Fibroblast of lung (primary cell): ENCODE measurements at regions not wholly inside any gene's neighbourhood (a gene's known extent, or its start where the extent isn't known, plus 50 kb on each side); places are given as distances from the start of the nearest gene placed in this dataset.
"Not testable (repeated sequence)": the region's sequence is repeated elsewhere in the genome, so short reads cannot be mapped to it uniquely, and the experiment has no call there.

Experiments used
- DNase-seq, 2 donors: peaks; one replicate each; pipeline versions ENCODE4 v3.0.0 to v3.0.0-alpha.2; 2010; ENCODE audit warnings: low read depth in 2 of 2
- H2AFZ ChIP-seq: 2 replicates; pipeline ENCODE4 v1.5.1; 2012; ENCODE audit warnings: low read length, control low read depth, inconsistent platforms
- H3K27ac ChIP-seq: 2 replicates; pipeline ENCODE4 v1.5.1; 2011; ENCODE audit warnings: low read length, control low read depth; ENCODE audit not compliant: insufficient read depth
- H3K27me3 ChIP-seq: 2 replicates; pipeline ENCODE4 v1.5.1; 2011; ENCODE audit warnings: mild to moderate bottlenecking, low read length; ENCODE audit not compliant: control insufficient read depth, insufficient read depth
- H3K36me3 ChIP-seq: 2 replicates; pipeline ENCODE4 v1.5.1; 2011; ENCODE audit warnings: low read length; ENCODE audit not compliant: control insufficient read depth, insufficient read depth
- H3K4me1 ChIP-seq: 2 replicates; pipeline ENCODE4 v1.5.1; 2011; ENCODE audit warnings: low read length; ENCODE audit not compliant: control insufficient read depth, insufficient read depth; ENCODE audit errors: extremely low read depth
- H3K4me2 ChIP-seq: 2 replicates; pipeline ENCODE4 v1.5.1; 2011; ENCODE audit warnings: low read length, control low read depth; ENCODE audit not compliant: insufficient read depth; ENCODE audit errors: extremely low read depth
- H3K4me3 ChIP-seq, 4 experiments: fragments of 200-600 bp in 1 of 4; sonication (generic) in 1 of 4; replicated peaks in 1 of 4; 2 replicates each; pipeline ENCODE4 v1.5.1; 2011 to 2016; ENCODE audit warnings: low read length in 4 of 4, low read depth in 3 of 4, mild to moderate bottlenecking in 3 of 4, control low read depth in 2 of 4, inconsistent platforms in 1 of 4, mixed read lengths in 1 of 4; ENCODE audit not compliant: insufficient read depth in 1 of 4; ENCODE audit errors: control extremely low read depth in 1 of 4
- H3K79me2 ChIP-seq: 2 replicates; pipeline ENCODE4 v1.5.1; 2012; ENCODE audit warnings: mild to moderate bottlenecking, low read length, inconsistent platforms; ENCODE audit not compliant: control insufficient read depth, insufficient read depth
- H3K9ac ChIP-seq: 2 replicates; pipeline ENCODE4 v1.5.1; 2011; ENCODE audit warnings: mild to moderate bottlenecking, low read length, control low read depth; ENCODE audit not compliant: insufficient read depth
- H3K9me3 ChIP-seq: 2 replicates; pipeline ENCODE4 v1.5.1; 2012; ENCODE audit warnings: low read depth, low read length; ENCODE audit not compliant: control insufficient read depth, insufficient read depth
- H4K20me1 ChIP-seq: 2 replicates; pipeline ENCODE4 v1.5.1; 2011; ENCODE audit warnings: low read length; ENCODE audit not compliant: control insufficient read depth, insufficient read depth; ENCODE audit errors: extremely low read depth
- EZH2 ChIP-seq: IDR thresholded peaks from 2 replicates; pipeline ENCODE4 v1.5.1; 2012; ENCODE audit warnings: low read length, control low read depth, mild to moderate bottlenecking; ENCODE audit errors: missing control alignments
- TF ChIP-seq, protein P1 (sequence below), 2 donors: IDR thresholded peaks in 1 of 2; conservative IDR thresholded peaks in 1 of 2; 1 replicate in 1 of 2; 2 replicates in 1 of 2; pipeline ENCODE4 v1.5.1; 2011 to 2012; ENCODE audit warnings: low read length in 2 of 2, control low read depth in 1 of 2, inconsistent platforms in 1 of 2, low read depth in 1 of 2, mild to moderate bottlenecking in 1 of 2

DNA sequence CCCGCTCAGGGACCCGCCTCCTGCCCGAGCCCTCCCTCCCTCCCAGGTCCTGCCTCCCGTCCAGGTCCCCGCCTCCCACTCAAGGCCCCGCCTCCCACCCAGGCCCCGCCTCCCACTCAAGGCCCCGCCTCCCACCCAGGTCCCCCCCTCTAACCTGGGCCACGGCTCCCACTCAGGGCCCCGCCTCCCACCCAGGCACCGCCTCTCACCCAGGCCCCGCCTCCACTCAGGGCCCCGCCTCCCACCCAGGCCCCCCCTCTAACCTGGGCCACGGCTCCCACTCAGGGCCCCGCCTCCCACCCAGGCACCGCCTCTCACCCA lies 103.5 kb downstream of the FAM53A start:
- H3K4me1 ChIP-seq, H3K79me2 ChIP-seq, H4K20me1 ChIP-seq, H3K36me3 ChIP-seq, H3K9ac ChIP-seq, H3K4me3 ChIP-seq, H3K4me2 ChIP-seq, DNase-seq, H2AFZ ChIP-seq, H3K27ac ChIP-seq, H3K27me3 ChIP-seq, H3K9me3 ChIP-seq: not testable (repeated sequence)

GRCh38 chr4:1579901-1580691 lies 104.0 kb downstream of the FAM53A start:
- Histone ChIP-seq H3K36me3 (no peaks in the 10 kb centered on the region), H4K20me1 (no peaks in the 10 kb centered on the region), H3K27me3 (peaks cover 4% of the 10 kb centered on the region), H3K79me2 (no peaks in the 10 kb centered on the region), H3K9ac (peak overlapping the region; percentile 62), H3K9me3 (no peaks in the 10 kb centered on the region), H2AFZ (peak overlapping the region; percentile 65), H3K4me2 (peak overlapping the region; percentile 85), H3K4me1 (no peaks in the 10 kb centered on the region), H3K4me3 (peak overlapping the region; percentile 47 to 70 (median 56)), H3K27ac (no peak overlapping the region)
- DNase-seq: peak; percentile 73 to 83
- no peak for TF ChIP-seq EZH2
- TF ChIP-seq, protein P1, sequence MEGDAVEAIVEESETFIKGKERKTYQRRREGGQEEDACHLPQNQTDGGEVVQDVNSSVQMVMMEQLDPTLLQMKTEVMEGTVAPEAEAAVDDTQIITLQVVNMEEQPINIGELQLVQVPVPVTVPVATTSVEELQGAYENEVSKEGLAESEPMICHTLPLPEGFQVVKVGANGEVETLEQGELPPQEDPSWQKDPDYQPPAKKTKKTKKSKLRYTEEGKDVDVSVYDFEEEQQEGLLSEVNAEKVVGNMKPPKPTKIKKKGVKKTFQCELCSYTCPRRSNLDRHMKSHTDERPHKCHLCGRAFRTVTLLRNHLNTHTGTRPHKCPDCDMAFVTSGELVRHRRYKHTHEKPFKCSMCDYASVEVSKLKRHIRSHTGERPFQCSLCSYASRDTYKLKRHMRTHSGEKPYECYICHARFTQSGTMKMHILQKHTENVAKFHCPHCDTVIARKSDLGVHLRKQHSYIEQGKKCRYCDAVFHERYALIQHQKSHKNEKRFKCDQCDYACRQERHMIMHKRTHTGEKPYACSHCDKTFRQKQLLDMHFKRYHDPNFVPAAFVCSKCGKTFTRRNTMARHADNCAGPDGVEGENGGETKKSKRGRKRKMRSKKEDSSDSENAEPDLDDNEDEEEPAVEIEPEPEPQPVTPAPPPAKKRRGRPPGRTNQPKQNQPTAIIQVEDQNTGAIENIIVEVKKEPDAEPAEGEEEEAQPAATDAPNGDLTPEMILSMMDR (conservative IDR thresholded peaks at IDR 0.05 in 1 of 2, IDR thresholded peaks at IDR 0.05 in 1 of 2; ENCODE audit: low read depth in 1 of 2, low read length in 2 of 2): no peak

DNA sequence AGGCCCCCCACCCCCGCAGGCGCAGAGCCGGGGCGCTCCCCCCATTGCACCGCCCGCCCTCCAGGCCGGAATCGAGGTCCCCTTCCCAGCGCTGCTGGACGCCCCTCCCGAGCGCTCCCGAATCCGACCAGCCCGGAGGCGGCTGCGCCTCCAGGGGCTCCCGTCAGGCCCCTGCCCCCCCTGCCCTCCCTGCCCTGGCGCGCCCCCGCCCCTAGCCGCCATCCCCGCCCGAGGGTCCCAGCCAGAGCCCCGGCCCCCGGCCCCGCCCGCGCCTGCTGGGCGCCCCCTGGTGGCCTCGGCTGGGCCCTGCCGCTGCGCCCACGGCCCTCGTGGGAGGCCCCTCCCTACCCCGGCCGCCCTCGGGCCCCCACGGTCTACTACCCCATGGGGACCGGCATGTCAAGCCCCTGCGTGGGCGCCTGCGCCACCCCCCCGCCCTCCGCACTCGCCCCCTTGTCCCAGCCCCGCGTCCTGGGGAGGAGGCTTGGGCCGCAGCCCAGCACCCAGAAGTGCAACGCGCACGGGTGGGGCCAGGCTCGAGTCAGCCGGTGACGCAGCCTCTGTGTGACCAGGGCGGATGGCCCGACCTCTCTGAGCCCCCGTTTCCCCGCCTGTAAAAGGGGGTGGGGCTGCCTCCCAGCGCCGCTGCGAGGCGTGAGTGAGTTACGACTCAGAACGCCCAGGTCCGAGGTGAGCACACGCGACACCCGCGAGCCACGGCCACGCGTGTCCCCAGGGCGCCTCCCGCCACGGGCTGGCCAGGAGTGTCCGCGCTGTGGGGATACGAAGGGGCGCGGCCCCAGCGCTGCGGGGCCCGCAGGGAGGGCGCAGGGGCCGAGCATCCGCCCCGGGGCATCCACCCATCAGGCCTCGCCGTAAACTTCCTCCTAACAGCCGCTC lies 104.9 kb downstream of the FAM53A start:
- Histone ChIP-seq H2AFZ (peak overlapping the region; percentile 59), H3K79me2 (no peaks in the 10 kb centered on the region), H3K27ac (peak overlapping the region; percentile 38), H3K4me1 (no peaks in the 10 kb centered on the region), H3K9me3 (no peaks in the 10 kb centered on the region), H3K4me3 (peak overlapping the region; percentile 47 to 70 (median 56)), H3K4me2 (peak overlapping the region; percentile 85), H4K20me1 (no peaks in the 10 kb centered on the region), H3K9ac (peak overlapping the region; percentile 62), H3K36me3 (no peaks in the 10 kb centered on the region), H3K27me3 (peaks cover 4% of the 10 kb centered on the region)
- peak; percentile 45 to 67 for DNase-seq
- no peak for TF ChIP-seq EZH2
- TF ChIP-seq, protein P1 (conservative IDR thresholded peaks at IDR 0.05 in 1 of 2, IDR thresholded peaks at IDR 0.05 in 1 of 2; ENCODE audit: low read depth in 1 of 2, low read length in 2 of 2): no peak
